Vagina (tissue), 2 donors: ENCODE measurements at regions not wholly inside any gene's neighbourhood (a gene's known extent, or its start where the extent isn't known, plus 50 kb on each side); places are given as distances from the start of the nearest gene placed in this dataset.
"Not testable (repeated sequence)": the region's sequence is repeated elsewhere in the genome, so short reads cannot be mapped to it uniquely, and the experiment has no call there.

ENCODE experiments used
- DNase-seq, 2 donors: peaks; one replicate each; pipeline ENCODE4 v3.0.0-alpha.2; 2017; ENCODE audit errors: extremely low spot score in 2 of 2
- H3K27ac ChIP-seq: fragments of 200-600 bp; sonication (generic); one replicate; pipeline ENCODE4 v1.5.1; 2019
- H3K27me3 ChIP-seq: fragments of 200-600 bp; sonication (generic); one replicate; pipeline ENCODE4 v1.5.1; 2019
- H3K36me3 ChIP-seq, 2 donors: fragments of 200-600 bp; sonication (generic); one replicate each; pipeline ENCODE4 v1.5.1; 2017 to 2019
- H3K4me1 ChIP-seq: fragments of 200-600 bp; sonication (generic); one replicate; pipeline ENCODE4 v1.5.1; 2019
- H3K4me3 ChIP-seq, 2 donors: fragments of 200-600 bp; sonication (generic); 1 replicate in 1 of 2; 2 replicates in 1 of 2; pipeline ENCODE4 v1.5.1; 2016 to 2019
- H3K9me3 ChIP-seq: fragments of 200-600 bp; sonication (generic); one replicate; pipeline ENCODE4 v1.5.1; 2019
- intact Hi-C: fragments of 100-400 bp; cut with DNase I; formaldehyde crosslinking; loops from one replicate; pipeline ENCODE4 v1.15.1; 2023

GRCh38 chr21:10347675-10348074 lies 173.7 kb upstream of the TPTE start:
- H3K9me3 ChIP-seq = peaks cover 12% of the 10 kb centered on the region

GRCh38 chr21:10348150-10348549 lies 173.2 kb upstream of the TPTE start:
- H3K4me1 ChIP-seq, H3K27ac ChIP-seq, H3K36me3 ChIP-seq, DNase-seq, intact Hi-C loops, H3K4me3 ChIP-seq, H3K27me3 ChIP-seq: not testable (repeated sequence)
- H3K9me3 ChIP-seq = peaks cover 12% of the 10 kb centered on the region

More at GRCh38 chr21:10347675-10348074, 173.7 kb upstream of the TPTE start:
- H3K4me3 ChIP-seq, H3K27ac ChIP-seq, intact Hi-C loops, H3K4me1 ChIP-seq, H3K36me3 ChIP-seq, H3K27me3 ChIP-seq: not testable (repeated sequence)
- DNase-seq = peak in 1 of 2 donors; percentile 91

DNA sequence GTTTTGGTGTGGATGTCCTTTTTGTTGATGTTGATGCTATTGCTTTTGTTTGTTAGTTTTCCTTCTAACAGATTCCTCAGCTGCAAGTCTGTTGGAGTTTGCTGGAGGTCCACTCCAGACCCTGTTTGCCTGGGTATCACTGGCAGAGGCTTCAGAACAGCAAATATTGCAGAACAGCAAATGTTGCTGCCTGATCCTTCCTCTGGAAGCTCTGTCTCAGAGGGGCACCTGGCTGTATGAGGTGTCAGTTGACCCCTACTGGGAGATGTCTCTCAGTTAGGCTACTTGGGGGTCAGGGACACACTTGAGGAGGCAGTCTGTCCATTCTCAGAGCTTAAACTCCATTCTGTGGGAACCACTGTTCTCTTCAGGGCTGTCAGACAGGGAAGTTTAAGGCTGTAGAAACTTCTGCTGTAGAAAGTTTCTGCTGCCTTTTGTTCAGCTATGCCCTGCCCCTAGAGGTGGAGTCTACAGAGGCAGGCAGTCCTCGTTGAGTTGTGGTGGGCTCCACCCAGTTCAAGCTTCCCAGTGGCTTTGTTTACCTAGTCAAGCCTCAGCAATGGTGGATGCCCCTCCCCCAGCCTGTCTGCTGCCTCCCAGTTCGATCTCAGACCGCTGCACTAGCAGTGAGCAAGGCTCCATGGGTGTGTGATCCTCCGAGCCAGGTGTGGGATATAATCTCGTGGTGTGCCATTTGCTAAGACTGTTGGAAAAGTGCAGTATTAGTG lies 166.4 kb upstream of the TPTE start:
- DNase-seq, H3K9me3 ChIP-seq, H3K36me3 ChIP-seq, H3K27ac ChIP-seq, H3K27me3 ChIP-seq, H3K4me1 ChIP-seq, intact Hi-C loops, H3K4me3 ChIP-seq: not testable (repeated sequence)

- H3K27me3 ChIP-seq, H3K27ac ChIP-seq, DNase-seq, H3K4me1 ChIP-seq, H3K36me3 ChIP-seq, intact Hi-C loops, H3K9me3 ChIP-seq, H3K4me3 ChIP-seq: not testable (repeated sequence)
These were observed 162.3 kb upstream of the TPTE start for GRCh38 chr21:10359120-10359519.

DNA sequence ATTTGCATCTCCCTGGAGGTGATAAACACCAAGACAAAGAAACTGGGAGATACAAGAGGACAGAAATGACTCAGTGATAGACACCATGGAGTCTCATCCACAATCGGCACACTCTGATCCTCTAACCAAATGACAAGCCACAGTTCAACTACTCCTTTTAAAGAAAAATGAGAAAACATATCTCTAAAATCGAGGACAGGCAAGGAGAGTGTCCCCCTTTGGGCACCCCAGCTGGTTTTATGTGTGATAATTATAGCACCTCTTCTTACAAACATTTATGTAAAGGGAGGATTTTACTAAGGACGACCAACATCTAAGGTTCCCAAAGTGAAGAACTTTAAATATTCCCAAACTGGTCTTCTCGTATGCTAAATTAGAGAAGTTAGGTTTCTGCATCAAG lies 161.5 kb upstream of the TPTE start:
- H3K27ac ChIP-seq, H3K4me1 ChIP-seq, H3K9me3 ChIP-seq, H3K36me3 ChIP-seq, intact Hi-C loops, H3K27me3 ChIP-seq, H3K4me3 ChIP-seq, DNase-seq: not testable (repeated sequence)

- intact Hi-C loops, H3K27me3 ChIP-seq, H3K4me1 ChIP-seq, H3K27ac ChIP-seq, DNase-seq, H3K36me3 ChIP-seq, H3K4me3 ChIP-seq, H3K9me3 ChIP-seq: not testable (repeated sequence)
These were observed 160.1 kb upstream of the TPTE start for GRCh38 chr21:10361214-10361736.

DNA sequence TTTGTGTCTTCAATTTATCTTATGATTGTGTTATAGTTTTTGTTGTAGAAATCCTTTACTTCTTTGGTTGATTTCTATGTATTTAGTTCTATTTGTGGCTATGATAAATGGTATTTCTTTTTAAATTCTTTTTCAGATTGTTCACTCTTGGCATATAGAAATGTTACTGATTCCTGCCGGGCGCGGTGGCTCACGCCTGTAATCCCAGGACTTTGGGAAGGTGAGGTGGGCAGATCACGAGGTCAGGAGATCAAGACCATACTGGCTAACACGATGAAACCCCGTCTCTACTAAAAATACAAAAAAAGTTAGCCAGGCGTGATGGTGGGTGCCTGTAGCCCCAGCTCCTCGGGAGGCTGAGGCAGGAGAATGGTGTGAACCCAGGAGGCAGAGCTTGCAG lies 158.6 kb upstream of the TPTE start:
- H3K36me3 ChIP-seq, H3K4me1 ChIP-seq, H3K4me3 ChIP-seq, H3K9me3 ChIP-seq, intact Hi-C loops, DNase-seq, H3K27me3 ChIP-seq, H3K27ac ChIP-seq: not testable (repeated sequence)

DNA sequence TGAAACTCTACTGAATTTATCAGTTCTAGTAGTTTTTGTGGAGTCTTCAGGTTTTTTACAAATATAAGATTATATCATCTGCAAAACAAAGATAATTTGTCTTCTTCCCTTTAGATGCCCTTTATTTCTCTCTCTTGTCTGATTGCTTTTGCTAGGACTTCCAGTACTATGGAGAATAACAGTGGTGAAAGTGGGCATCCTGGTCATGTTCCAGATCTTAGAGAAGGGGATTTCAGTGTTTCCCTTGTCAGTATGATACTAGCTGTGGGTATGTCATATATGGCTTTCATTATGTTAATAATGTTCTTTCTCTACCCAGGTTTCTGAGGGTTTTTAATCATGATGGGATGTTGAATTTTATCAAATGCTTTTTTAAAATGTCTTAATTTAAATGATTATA lies 158.1 kb upstream of the TPTE start:
- H3K4me1 ChIP-seq, DNase-seq, H3K4me3 ChIP-seq, H3K9me3 ChIP-seq, intact Hi-C loops, H3K36me3 ChIP-seq, H3K27me3 ChIP-seq, H3K27ac ChIP-seq: not testable (repeated sequence)

DNA sequence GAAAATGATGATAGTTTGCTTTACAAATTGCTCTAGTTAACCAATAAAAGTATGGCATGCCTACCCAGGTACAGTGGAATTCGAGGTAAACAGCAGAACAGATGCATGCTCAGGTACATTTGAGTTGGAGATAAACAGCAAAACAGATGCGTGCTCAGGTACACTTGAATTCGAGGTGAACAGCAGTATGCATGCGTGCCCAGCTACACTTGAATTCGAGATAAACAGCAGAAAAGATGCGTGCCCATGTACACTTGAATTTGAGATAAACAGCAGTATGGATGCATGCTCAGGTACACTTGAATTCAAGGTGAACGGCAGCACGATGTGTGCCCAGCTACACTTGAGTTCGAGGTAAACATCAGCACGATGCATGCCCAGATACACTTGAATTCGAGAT lies 155.2 kb upstream of the TPTE start:
- H3K4me3 ChIP-seq, DNase-seq, intact Hi-C loops, H3K4me1 ChIP-seq, H3K9me3 ChIP-seq, H3K27me3 ChIP-seq, H3K36me3 ChIP-seq, H3K27ac ChIP-seq: not testable (repeated sequence)

DNA sequence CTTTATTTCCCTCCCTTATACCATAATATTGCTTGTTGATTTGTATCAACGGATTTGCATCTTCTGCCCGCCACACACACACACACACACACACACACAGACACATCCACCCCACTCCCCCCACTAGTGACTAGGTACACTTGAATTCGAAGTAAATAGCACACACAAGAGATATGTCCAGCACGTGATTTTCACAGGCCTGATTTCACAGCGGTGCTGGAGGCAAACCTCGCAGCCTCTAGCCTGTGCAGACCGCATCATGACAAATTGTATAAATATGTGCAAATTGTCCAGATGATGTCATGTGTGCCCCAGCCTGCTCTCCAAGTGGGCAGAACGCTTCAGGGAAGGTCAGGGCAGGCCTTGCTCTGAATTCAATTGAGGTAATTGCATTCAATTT lies 153.8 kb upstream of the TPTE start:
- H3K27ac ChIP-seq, H3K27me3 ChIP-seq, H3K9me3 ChIP-seq, DNase-seq, intact Hi-C loops, H3K4me1 ChIP-seq, H3K36me3 ChIP-seq, H3K4me3 ChIP-seq: not testable (repeated sequence)

DNA sequence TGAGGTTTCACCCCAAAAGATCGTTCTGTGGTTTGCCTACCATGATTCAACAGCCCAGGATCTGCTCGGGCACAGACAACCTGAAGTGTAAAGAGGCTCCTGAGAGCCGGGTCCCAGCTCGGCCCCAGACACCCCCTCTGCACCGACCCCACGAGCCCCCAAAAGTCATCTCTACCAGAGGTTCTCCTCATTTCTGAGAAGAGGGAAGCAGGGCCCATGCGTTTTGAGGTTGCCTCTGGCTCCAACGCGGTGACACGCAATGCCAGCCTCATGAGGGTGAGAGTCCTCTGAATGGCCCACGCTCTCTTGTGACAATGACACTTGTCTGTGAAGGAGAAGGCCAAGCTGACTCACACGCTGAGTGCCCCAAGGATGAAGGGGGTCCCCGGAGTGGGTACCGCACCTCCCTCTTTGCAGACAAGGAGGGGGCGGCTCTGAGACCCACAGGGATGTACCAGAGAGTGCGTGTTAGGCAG lies 153.0 kb upstream of the TPTE start:
- H3K27me3 ChIP-seq, H3K4me3 ChIP-seq, H3K4me1 ChIP-seq, H3K36me3 ChIP-seq, DNase-seq, intact Hi-C loops, H3K27ac ChIP-seq, H3K9me3 ChIP-seq: not testable (repeated sequence)

- H3K9me3 ChIP-seq, DNase-seq, H3K27me3 ChIP-seq, H3K36me3 ChIP-seq, H3K4me3 ChIP-seq, intact Hi-C loops, H3K4me1 ChIP-seq, H3K27ac ChIP-seq: not testable (repeated sequence)
These were observed 152.1 kb upstream of the TPTE start for GRCh38 chr21:10369289-10369688.

- H3K27me3 ChIP-seq, H3K36me3 ChIP-seq, H3K4me3 ChIP-seq, H3K4me1 ChIP-seq, H3K27ac ChIP-seq, intact Hi-C loops, H3K9me3 ChIP-seq: not testable (repeated sequence)
- DNase-seq = peak in 1 of 2 donors; percentile 86
These were observed 143.6 kb upstream of the TPTE start for GRCh38 chr21:10377758-10378157.

- H3K9me3 ChIP-seq, H3K36me3 ChIP-seq, intact Hi-C loops, H3K27ac ChIP-seq, H3K27me3 ChIP-seq, H3K4me1 ChIP-seq, H3K4me3 ChIP-seq: not testable (repeated sequence)
- peak in 1 of 2 donors; percentile 74 for DNase-seq
These were observed 141.6 kb upstream of the TPTE start for GRCh38 chr21:10379816-10380215.
